WTC11 (cell line): ENCODE measurements at regions not wholly inside any gene's neighbourhood (a gene's known extent, or its start where the extent isn't known, plus 50 kb on each side); places are given as distances from the start of the nearest gene placed in this dataset.

Experiments used
- ATAC-seq: fragments of 200-7000 bp; cut with Tn5 transposase; 2 replicates; pipeline ENCODE4 v1.10.0; 2021; ENCODE audit warnings: mild to moderate bottlenecking, moderate library complexity
- CTCF ChIA-PET: fragments of 300-600 bp; sonication (Branson Sonifier 250); formaldehyde crosslinking; loops from one replicate; lab custom pipeline; 2021; ENCODE audit warnings: antibody characterized with exemption; lab: Charles Lee
- POLR2A ChIA-PET: fragments of 350-600 bp; sonication (Branson Sonifier 250); formaldehyde crosslinking; loops from one replicate; lab custom pipeline; 2021; ENCODE audit warnings: antibody characterized with exemption; lab: Charles Lee
- DNase-seq: peaks from one replicate; pipeline ENCODE4 v3.0.0; 2021; ENCODE audit warnings: low spot score
- H3K27ac Mint-ChIP-seq: 2 replicates; pipeline ENCODE4 v1.8.0; 2021; ENCODE audit warnings: mixed read lengths
- H3K27me3 Mint-ChIP-seq: 2 replicates; pipeline ENCODE4 v1.8.0; 2021; ENCODE audit warnings: low read depth, mild to moderate bottlenecking, moderate library complexity, mixed read lengths
- H3K36me3 Mint-ChIP-seq: 2 replicates; pipeline ENCODE4 v1.8.0; 2021; ENCODE audit warnings: mixed read lengths
- H3K4me1 Mint-ChIP-seq: 2 replicates; pipeline ENCODE4 v1.8.0; 2022; ENCODE audit warnings: mixed read lengths
- H3K4me3 Mint-ChIP-seq: 2 replicates; pipeline ENCODE4 v1.8.0; 2021; ENCODE audit warnings: mild to moderate bottlenecking, moderate library complexity, mixed read lengths
- H3K9me3 Mint-ChIP-seq: 2 replicates; pipeline ENCODE4 v1.8.0; 2021; ENCODE audit warnings: mixed read lengths
- ATF6 ChIP-seq: sonication (generic); formaldehyde crosslinking; IDR thresholded peaks from 2 replicates; pipeline ENCODE4 v1.8.1; 2023; ENCODE audit warnings: mild to moderate bottlenecking, missing genetic modification reagents
- CDX4 ChIP-seq: fragments of 250-450 bp; sonication (Bioruptor Pico); IDR thresholded peaks from 2 replicates; pipeline ENCODE4 v1.9.0; 2021; ENCODE audit warnings: moderate library complexity, mild to moderate bottlenecking, inconsistent platforms, borderline replicate concordance
- CREM ChIP-seq: sonication (generic); formaldehyde crosslinking; IDR thresholded peaks from 2 replicates; pipeline ENCODE4 v1.8.1; 2022; ENCODE audit warnings: mild to moderate bottlenecking, missing genetic modification reagents, moderate library complexity
- ESRRA ChIP-seq: sonication (generic); formaldehyde crosslinking; IDR thresholded peaks from 2 replicates; pipeline ENCODE4 v1.8.1; 2022; ENCODE audit warnings: mild to moderate bottlenecking, missing genetic modification reagents, borderline replicate concordance
- FOXJ3 ChIP-seq: sonication (generic); formaldehyde crosslinking; IDR thresholded peaks from 2 replicates; pipeline ENCODE4 v1.9.0; 2021; ENCODE audit warnings: missing genetic modification reagents, mild to moderate bottlenecking, borderline replicate concordance
- FOXK1 ChIP-seq: sonication (generic); formaldehyde crosslinking; IDR thresholded peaks from 2 replicates; pipeline ENCODE4 v1.8.0; 2022; ENCODE audit warnings: mild to moderate bottlenecking, moderate library complexity, missing genetic modification reagents
- FOXP1 ChIP-seq: sonication (generic); formaldehyde crosslinking; IDR thresholded peaks from 2 replicates; pipeline ENCODE4 v1.8.0; 2022; ENCODE audit warnings: missing genetic modification reagents, mild to moderate bottlenecking, moderate library complexity, borderline replicate concordance
- FOXP4 ChIP-seq: sonication (generic); formaldehyde crosslinking; IDR thresholded peaks from 2 replicates; pipeline ENCODE4 v1.8.0; 2022; ENCODE audit warnings: mild to moderate bottlenecking, missing genetic modification reagents
- GTF2I ChIP-seq: fragments of 250-450 bp; sonication (Bioruptor Pico); conservative IDR thresholded peaks from 2 replicates; pipeline ENCODE4 v1.4.0; 2021; ENCODE audit warnings: mild to moderate bottlenecking
- IRF2 ChIP-seq: sonication (generic); formaldehyde crosslinking; IDR thresholded peaks from 2 replicates; pipeline ENCODE4 v1.8.0; 2022; ENCODE audit warnings: low read depth, missing genetic modification reagents, borderline replicate concordance
- MLX ChIP-seq: sonication (generic); formaldehyde crosslinking; IDR thresholded peaks from 2 replicates; pipeline ENCODE4 v1.8.1; 2023; ENCODE audit warnings: mild to moderate bottlenecking, missing genetic modification reagents, moderate library complexity
- MYBL2 ChIP-seq: sonication (generic); formaldehyde crosslinking; IDR thresholded peaks from 2 replicates; pipeline ENCODE4 v1.8.1; 2023; ENCODE audit warnings: mild to moderate bottlenecking, moderate library complexity, missing genetic modification reagents
- NFYB ChIP-seq: sonication (generic); formaldehyde crosslinking; conservative IDR thresholded peaks from 2 replicates; pipeline ENCODE4 v1.8.0; 2022; ENCODE audit warnings: low read depth, missing genetic modification reagents
- NR1H2 ChIP-seq: sonication (generic); formaldehyde crosslinking; IDR thresholded peaks from 2 replicates; pipeline ENCODE4 v1.9.0; 2021; ENCODE audit warnings: mild to moderate bottlenecking, moderate library complexity, missing genetic modification reagents
- NR3C1 ChIP-seq: sonication (generic); formaldehyde crosslinking; conservative IDR thresholded peaks from 2 replicates; pipeline ENCODE4 v1.8.1; 2023; ENCODE audit warnings: low read depth, mild to moderate bottlenecking, missing genetic modification reagents
- PRRX2 ChIP-seq: fragments of 250-450 bp; sonication (Bioruptor Pico); IDR thresholded peaks from 2 replicates; pipeline ENCODE4 v1.8.0; 2021; ENCODE audit warnings: mild to moderate bottlenecking
- SOX15 ChIP-seq: fragments of 250-450 bp; sonication (Bioruptor Pico); IDR thresholded peaks from 2 replicates; pipeline ENCODE4 v1.9.0; 2021; ENCODE audit warnings: mild to moderate bottlenecking
- TCF7 ChIP-seq: sonication (generic); formaldehyde crosslinking; IDR thresholded peaks from 2 replicates; pipeline ENCODE4 v1.8.0; 2022; ENCODE audit warnings: mild to moderate bottlenecking, low read depth, missing genetic modification reagents, moderate library complexity
- TP53 ChIP-seq: sonication (generic); formaldehyde crosslinking; IDR thresholded peaks from 2 replicates; pipeline ENCODE4 v1.8.1; 2023; ENCODE audit warnings: mild to moderate bottlenecking, missing genetic modification reagents
- USF2 ChIP-seq: sonication (generic); formaldehyde crosslinking; IDR thresholded peaks from 2 replicates; pipeline ENCODE4 v1.8.1; 2023; ENCODE audit warnings: mild to moderate bottlenecking, missing genetic modification reagents, moderate library complexity
- ZBTB21 ChIP-seq: sonication (generic); formaldehyde crosslinking; IDR thresholded peaks from 2 replicates; pipeline ENCODE4 v1.8.1; 2023; ENCODE audit warnings: mild to moderate bottlenecking, missing genetic modification reagents, borderline replicate concordance
- ZMAT4 ChIP-seq: fragments of 250-450 bp; sonication (Bioruptor Pico); IDR thresholded peaks from 2 replicates; pipeline ENCODE4 v1.9.0; 2021; ENCODE audit warnings: mild to moderate bottlenecking
- ZNF138 ChIP-seq: sonication (generic); formaldehyde crosslinking; conservative IDR thresholded peaks from 2 replicates; pipeline ENCODE4 v1.8.1; 2022; ENCODE audit warnings: mild to moderate bottlenecking, moderate library complexity, missing genetic modification reagents
- ZNF281 ChIP-seq: sonication (generic); formaldehyde crosslinking; IDR thresholded peaks from 2 replicates; pipeline ENCODE4 v1.8.0; 2023; ENCODE audit warnings: mild to moderate bottlenecking, missing genetic modification reagents
- ZNF317 ChIP-seq: sonication (generic); formaldehyde crosslinking; IDR thresholded peaks from 2 replicates; pipeline ENCODE4 v1.8.1; 2023; ENCODE audit warnings: low read depth, mild to moderate bottlenecking, moderate library complexity, missing genetic modification reagents, borderline replicate concordance
- ZNF512 ChIP-seq: sonication (generic); formaldehyde crosslinking; IDR thresholded peaks from 2 replicates; pipeline ENCODE4 v1.8.1; 2022; ENCODE audit warnings: missing genetic modification reagents, borderline replicate concordance

- H3K27me3 Mint-ChIP-seq: no peaks in the 10 kb centered on the region
- H3K36me3 Mint-ChIP-seq: no peaks in the 10 kb centered on the region
- no peak for ATAC-seq
- TF ChIP-seq ZNF317 (CRISPR knock-in tag): no peak
- TF ChIP-seq NR3C1 (CRISPR knock-in tag): no peak
- no peak for TF ChIP-seq ZMAT4 (CRISPR knock-in tag)
- TF ChIP-seq PRRX2 (CRISPR knock-in tag): no peak
- TF ChIP-seq ATF6 (CRISPR knock-in tag): no peak
- no peak for TF ChIP-seq CDX4 (CRISPR knock-in tag)
- no peak for TF ChIP-seq FOXP1 (CRISPR knock-in tag)
- TF ChIP-seq CREM: no peak
- no peak for TF ChIP-seq ZBTB21 (CRISPR knock-in tag)
- no peak for TF ChIP-seq NFYB (CRISPR knock-in tag)
- no peak for TF ChIP-seq MYBL2 (CRISPR knock-in tag)
- no peak for TF ChIP-seq TP53 (CRISPR knock-in tag)
- no peak for TF ChIP-seq ESRRA (CRISPR knock-in tag)
- TF ChIP-seq ZNF512 (CRISPR knock-in tag): no peak
- TF ChIP-seq FOXJ3 (CRISPR knock-in tag): no peak
- no peak for TF ChIP-seq TCF7
- TF ChIP-seq FOXP4 (CRISPR knock-in tag): no peak
- TF ChIP-seq SOX15 (CRISPR knock-in tag): no peak
- TF ChIP-seq ZNF138: no peak
- TF ChIP-seq, all 79 proteins: peak for 0
- Mint-ChIP-seq H3K4me1 (peaks cover 5% of the 10 kb centered on the region), H3K9me3 (no peaks in the 10 kb centered on the region), H3K4me3 (no peak overlapping the region), H3K27ac (no peak overlapping the region)
- DNase-seq: no peak
- CTCF ChIA-PET: interaction anchor here (1.5 to 2.0 kb wide), 2 partner anchors 11 to 18 kb away, joined by 5 to 7 read pairs; no protein-coding TSS in a partner anchor
- POLR2A ChIA-PET: no interaction called here
Observed at GRCh38 chr12:5188472-5188871, 144.8 kb downstream of the KCNA5 start.

GRCh38 chr12:5189173-5189572, 145.5 kb downstream of the KCNA5 start:
- no peak for DNase-seq
- peaks cover 5% of the 10 kb centered on the region for H3K4me1 Mint-ChIP-seq
- no peak overlapping the region for H3K4me3 Mint-ChIP-seq
- CTCF ChIA-PET: interaction anchor here (1.5 to 2.0 kb wide), 2 partner anchors 10 to 18 kb away, joined by 5 to 7 read pairs; no protein-coding TSS in a partner anchor
- H3K36me3 Mint-ChIP-seq: no peaks in the 10 kb centered on the region
- POLR2A ChIA-PET: no interaction called here
- H3K9me3 Mint-ChIP-seq: no peaks in the 10 kb centered on the region
- no peak overlapping the region for H3K27ac Mint-ChIP-seq
- H3K27me3 Mint-ChIP-seq: no peaks in the 10 kb centered on the region
- no peak for ATAC-seq
- TF ChIP-seq FOXK1 (CRISPR knock-in tag) (no peak), USF2 (CRISPR knock-in tag) (no peak), NR1H2 (CRISPR knock-in tag) (no peak), ZNF281 (CRISPR knock-in tag) (no peak), MLX (CRISPR knock-in tag) (no peak), IRF2 (CRISPR knock-in tag) (no peak), GTF2I (CRISPR knock-in tag) (no peak), CREM (no peak)
